Vagina (tissue), 2 donors: ENCODE measurements at regions not wholly inside any gene's neighbourhood (a gene's known extent, or its start where the extent isn't known, plus 50 kb on each side); places are given as distances from the start of the nearest gene placed in this dataset.

ENCODE experiments used
- POLR2A ChIP-seq, 2 donors: fragments of 450-650 bp; IDR thresholded peaks; one replicate each; pipeline ENCODE4 v1.6.1; 2017; ENCODE audit warnings: antibody characterized with exemption in 2 of 2, mild to moderate bottlenecking in 2 of 2, moderate library complexity in 2 of 2
- POLR2AphosphoS5 ChIP-seq, 2 donors: sonication (generic); formaldehyde crosslinking; IDR thresholded peaks; one replicate each; pipeline ENCODE4 v1.9.0; 2017; ENCODE audit warnings: antibody characterized with exemption in 2 of 2, mild to moderate bottlenecking in 2 of 2, low read depth in 1 of 2; ENCODE audit not compliant: insufficient read depth in 1 of 2

DNA sequence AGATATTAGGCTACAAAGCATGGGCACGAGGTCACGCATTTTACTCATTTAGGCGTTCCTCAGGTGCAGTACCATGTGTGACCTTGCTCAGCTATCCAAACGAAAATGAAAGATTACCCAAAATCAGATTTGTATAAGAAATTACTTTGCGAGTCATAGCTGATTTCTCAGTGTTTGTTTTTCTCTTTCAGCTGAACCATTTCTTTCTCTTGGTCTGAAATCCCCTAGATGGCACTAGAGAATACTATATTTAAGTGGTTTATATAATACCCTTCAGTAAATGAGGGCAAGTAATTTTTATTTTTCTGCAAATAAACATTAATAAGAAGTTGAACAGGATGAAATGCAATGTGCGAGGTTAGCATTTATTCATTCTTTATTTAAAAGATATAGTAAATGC is 496.6 kb downstream of the STIM2 start:
- TF ChIP-seq POLR2AphosphoS5 (IDR thresholded peaks at IDR 0.05; ENCODE audit: insufficient read depth in 1 of 2, low read depth in 1 of 2) (no peak), POLR2A (IDR thresholded peaks at IDR 0.05) (no peak)
